ENCODE measurements at regions not wholly inside any gene's neighbourhood (a gene's known extent, or its start where the extent isn't known, plus 50 kb on each side); places are given as distances from the start of the nearest gene placed in this dataset.

- H3K4me1 Mint-ChIP-seq = no peaks in the 10 kb centered on the region
- H3K36me3 Mint-ChIP-seq = no peaks in the 10 kb centered on the region
- H3K27me3 Mint-ChIP-seq = no peaks in the 10 kb centered on the region
- no peak overlapping the region for H3K4me3 Mint-ChIP-seq
- peaks cover 12% of the 10 kb centered on the region for H3K9me3 Mint-ChIP-seq
- CTCF ChIA-PET = no interaction called here
- no peak overlapping the region for H3K27ac Mint-ChIP-seq
- DNase-seq = no peak
These were observed 99.6 kb upstream of the NSMCE3 start for GRCh38 chr15:29369261-29369660.

GRCh38 chr15:29364426-29365078 is 94.9 kb upstream of the NSMCE3 start:
- H3K4me3 Mint-ChIP-seq = no peak overlapping the region
- CTCF ChIA-PET = no interaction called here
- H3K27ac Mint-ChIP-seq = no peak overlapping the region
- no peak for DNase-seq
- H3K27me3 Mint-ChIP-seq = peaks cover 6% of the 10 kb centered on the region
- peaks cover 12% of the 10 kb centered on the region for H3K9me3 Mint-ChIP-seq
- H3K4me1 Mint-ChIP-seq = no peaks in the 10 kb centered on the region
- no peaks in the 10 kb centered on the region for H3K36me3 Mint-ChIP-seq

- CTCF ChIA-PET = no interaction called here
- Mint-ChIP-seq H3K9me3 (no peaks in the 10 kb centered on the region), H3K27me3 (peaks cover 6% of the 10 kb centered on the region), H3K4me1 (no peaks in the 10 kb centered on the region), H3K27ac (no peak overlapping the region), H3K4me3 (no peak overlapping the region), H3K36me3 (no peaks in the 10 kb centered on the region)
- no peak for DNase-seq
These were observed 91.9 kb upstream of the NSMCE3 start for GRCh38 chr15:29361560-29361959.

GRCh38 chr15:29360152-29360551 is 90.5 kb upstream of the NSMCE3 start:
- CTCF ChIA-PET = no interaction called here
- Mint-ChIP-seq H3K27ac (no peak overlapping the region), H3K4me1 (no peaks in the 10 kb centered on the region), H3K9me3 (no peaks in the 10 kb centered on the region), H3K27me3 (peaks cover 6% of the 10 kb centered on the region), H3K36me3 (no peaks in the 10 kb centered on the region), H3K4me3 (no peak overlapping the region)
- DNase-seq = no peak

GRCh38 chr15:29356786-29357185 is 87.2 kb upstream of the NSMCE3 start:
- Mint-ChIP-seq H3K4me1 (no peaks in the 10 kb centered on the region), H3K4me3 (no peak overlapping the region), H3K9me3 (no peaks in the 10 kb centered on the region), H3K36me3 (no peaks in the 10 kb centered on the region), H3K27me3 (peaks cover 13% of the 10 kb centered on the region), H3K27ac (no peak overlapping the region)
- DNase-seq = no peak
- CTCF ChIA-PET = no interaction called here

GRCh38 chr15:29355477-29355876 is 85.9 kb upstream of the NSMCE3 start:
- Mint-ChIP-seq H3K27me3 (peaks cover 8% of the 10 kb centered on the region), H3K4me3 (no peak overlapping the region), H3K27ac (no peak overlapping the region), H3K4me1 (no peaks in the 10 kb centered on the region), H3K9me3 (no peaks in the 10 kb centered on the region), H3K36me3 (no peaks in the 10 kb centered on the region)
- DNase-seq = no peak
- CTCF ChIA-PET = no interaction called here

- DNase-seq = no peak
- CTCF ChIA-PET = no interaction called here
- no peaks in the 10 kb centered on the region for H3K4me1 Mint-ChIP-seq
- H3K4me3 Mint-ChIP-seq = no peak overlapping the region
- H3K27me3 Mint-ChIP-seq = peaks cover 10% of the 10 kb centered on the region
- no peaks in the 10 kb centered on the region for H3K36me3 Mint-ChIP-seq
- H3K27ac Mint-ChIP-seq = no peak overlapping the region
- H3K9me3 Mint-ChIP-seq = no peaks in the 10 kb centered on the region
These were observed 82.8 kb upstream of the NSMCE3 start for GRCh38 chr15:29352402-29352801.

GRCh38 chr15:29349196-29349595 is 79.6 kb upstream of the NSMCE3 start:
- DNase-seq = no peak
- Mint-ChIP-seq H3K4me1 (no peaks in the 10 kb centered on the region), H3K4me3 (no peak overlapping the region), H3K27me3 (peaks cover 10% of the 10 kb centered on the region), H3K36me3 (no peaks in the 10 kb centered on the region), H3K27ac (no peak overlapping the region), H3K9me3 (no peaks in the 10 kb centered on the region)
- CTCF ChIA-PET = no interaction called here

- no peak for DNase-seq
- CTCF ChIA-PET = no interaction called here
- Mint-ChIP-seq H3K27me3 (peaks cover 3% of the 10 kb centered on the region), H3K27ac (no peak overlapping the region), H3K9me3 (no peaks in the 10 kb centered on the region), H3K36me3 (no peaks in the 10 kb centered on the region), H3K4me3 (no peak overlapping the region), H3K4me1 (no peaks in the 10 kb centered on the region)
These were observed 78.8 kb upstream of the NSMCE3 start for GRCh38 chr15:29348336-29348914.

- peaks cover 3% of the 10 kb centered on the region for H3K27me3 Mint-ChIP-seq
- H3K4me1 Mint-ChIP-seq = no peaks in the 10 kb centered on the region
- no peak for DNase-seq
- no peak overlapping the region for H3K27ac Mint-ChIP-seq
- CTCF ChIA-PET = no interaction called here
- H3K4me3 Mint-ChIP-seq = no peak overlapping the region
- no peaks in the 10 kb centered on the region for H3K36me3 Mint-ChIP-seq
- no peaks in the 10 kb centered on the region for H3K9me3 Mint-ChIP-seq
These were observed 77.4 kb upstream of the NSMCE3 start for GRCh38 chr15:29346998-29347397.

- Mint-ChIP-seq H3K9me3 (no peaks in the 10 kb centered on the region), H3K4me3 (no peak overlapping the region), H3K27ac (no peak overlapping the region), H3K27me3 (peaks cover 3% of the 10 kb centered on the region), H3K36me3 (no peaks in the 10 kb centered on the region), H3K4me1 (no peaks in the 10 kb centered on the region)
- DNase-seq = no peak
- CTCF ChIA-PET = no interaction called here
These were observed 76.2 kb upstream of the NSMCE3 start for GRCh38 chr15:29345549-29346525.

GRCh38 chr15:29344474-29344873 is 74.9 kb upstream of the NSMCE3 start:
- CTCF ChIA-PET = no interaction called here
- Mint-ChIP-seq H3K27ac (no peak overlapping the region), H3K4me1 (no peaks in the 10 kb centered on the region), H3K27me3 (peaks cover 3% of the 10 kb centered on the region), H3K4me3 (no peak overlapping the region), H3K9me3 (no peaks in the 10 kb centered on the region), H3K36me3 (no peaks in the 10 kb centered on the region)
- no peak for DNase-seq

- H3K36me3 Mint-ChIP-seq = no peaks in the 10 kb centered on the region
- no peak overlapping the region for H3K27ac Mint-ChIP-seq
- H3K27me3 Mint-ChIP-seq = peaks cover 1% of the 10 kb centered on the region
- DNase-seq = no peak
- CTCF ChIA-PET = no interaction called here
- H3K9me3 Mint-ChIP-seq = no peaks in the 10 kb centered on the region
- H3K4me1 Mint-ChIP-seq = no peaks in the 10 kb centered on the region
- H3K4me3 Mint-ChIP-seq = no peak overlapping the region
These were observed 73.6 kb upstream of the NSMCE3 start for GRCh38 chr15:29343229-29343628.

GRCh38 chr15:29342201-29342600 is 72.6 kb upstream of the NSMCE3 start:
- CTCF ChIA-PET = no interaction called here
- Mint-ChIP-seq H3K4me1 (no peaks in the 10 kb centered on the region), H3K27ac (no peak overlapping the region), H3K36me3 (no peaks in the 10 kb centered on the region), H3K27me3 (no peaks in the 10 kb centered on the region), H3K9me3 (no peaks in the 10 kb centered on the region), H3K4me3 (no peak overlapping the region)
- no peak for DNase-seq
